ENCODE measurements at regions not wholly inside any gene's neighbourhood (a gene's known extent, or its start where the extent isn't known, plus 50 kb on each side); places are given as distances from the start of the nearest gene placed in this dataset.

- H3K23ac ChIP-seq (ENCODE audit: insufficient read length, low read depth, low read length): no peak overlapping the region
- peaks cover 0 to 11% of the 10 kb centered on the region in 2 experiments; a peak in 2 of 5 replicates for H3K9me3 Mint-ChIP-seq
- no peak overlapping the region for H3T11ph ChIP-seq (ENCODE audit: low read length)
- H2BK12ac ChIP-seq (ENCODE audit: insufficient read length, low read depth, low read length): no peak overlapping the region
- no peaks in the 10 kb centered on the region for H3K79me2 ChIP-seq (ENCODE audit: insufficient read depth, low read length)
- no CpG with 5 or more reads among the region's 12 CpGs for WGBS (ENCODE audit: extremely low coverage, insufficient read length, low lambda C conversion rate)
- H4K91ac ChIP-seq (ENCODE audit: insufficient read length, low read depth, low read length): no peak overlapping the region
- H2AFZ ChIP-seq (ENCODE audit: low read length): no peak overlapping the region
- H3K4ac ChIP-seq (ENCODE audit: low read depth, low read length): no peak overlapping the region
- H4K5ac ChIP-seq (ENCODE audit: insufficient read length, low read depth, low read length): no peak overlapping the region
- no peaks in the 10 kb centered on the region for H3K9me3 ChIP-seq (ENCODE audit: control insufficient read depth, low read depth, low read length)
- no peak for TF ChIP-seq CTCF (conservative IDR thresholded peaks at IDR 0.05)
- no peak overlapping the region for H2BK20ac ChIP-seq (ENCODE audit: low read depth, low read length, poor library complexity, severe bottlenecking)
- H3K9ac ChIP-seq (ENCODE audit: extremely low read depth, insufficient read length, low read length): no peak overlapping the region
- H3K4me1 ChIP-seq (ENCODE audit: insufficient read depth, low read length): no peaks in the 10 kb centered on the region
- DNase-seq: no peak
- no peak overlapping the region for H3K27ac ChIP-seq (ENCODE audit: insufficient read length, low read depth, low read length)
- peaks cover 3% of the 10 kb centered on the region; the same call in 1 of the 2 replicates for H3K27me3 Mint-ChIP-seq (ENCODE audit: low read depth)
- H2BK5ac ChIP-seq (ENCODE audit: insufficient read length, low read length): no peak overlapping the region
- H2AK5ac ChIP-seq (ENCODE audit: insufficient read length, low read length): no peak overlapping the region
- H3K27ac Mint-ChIP-seq: peak overlapping the region in 1 of 3 experiments; percentile 22; a peak in 1 of 7 replicates
- no peak overlapping the region for H3K4me3 Mint-ChIP-seq
- peaks cover 26 to 42% of the 10 kb centered on the region in 2 experiments for H3K4me1 Mint-ChIP-seq
- H3K56ac ChIP-seq (ENCODE audit: insufficient read length, low read depth, low read length): no peak overlapping the region
- H3K4me2 ChIP-seq (ENCODE audit: insufficient read depth, insufficient read length, low read length): no peak overlapping the region
- H3K23me2 ChIP-seq (ENCODE audit: insufficient read length, low read depth, low read length, poor library complexity, severe bottlenecking): no peaks in the 10 kb centered on the region
- no peak overlapping the region for H3K14ac ChIP-seq (ENCODE audit: insufficient read depth, low read length)
- H4K8ac ChIP-seq (replicated peaks; ENCODE audit: insufficient read length, low read depth, low read length): no peak overlapping the region
- peaks cover 0 to 5% (median 2%) of the 10 kb centered on the region in 3 experiments; a peak in 3 of 7 replicates for H3K36me3 Mint-ChIP-seq (ENCODE audit: insufficient read depth in 1 of 3, low read depth in 3 of 3)
- no peak overlapping the region for H3K18ac ChIP-seq (ENCODE audit: insufficient read length, low read depth, low read length)
- no peaks in the 10 kb centered on the region for H3K27me3 ChIP-seq (ENCODE audit: insufficient read depth, low read length)
- H2BK15ac ChIP-seq (ENCODE audit: low read depth, low read length): no peak overlapping the region
- H2BK120ac ChIP-seq (ENCODE audit: low read depth, low read length, poor library complexity, severe bottlenecking): no peak overlapping the region
- H4K20me1 ChIP-seq (ENCODE audit: control insufficient read depth, insufficient read depth, insufficient read length): no peaks in the 10 kb centered on the region
- H3K79me1 ChIP-seq (ENCODE audit: insufficient read depth, low read depth, low read length, poor library complexity, severe bottlenecking): no peaks in the 10 kb centered on the region
These were observed 264.7 kb downstream of the MYCN start for GRCh38 chr2:16204886-16205620.

Measured in H9 (cell line).